Thoracic aorta (tissue), 2 donors: ENCODE measurements at regions not wholly inside any gene's neighbourhood (a gene's known extent, or its start where the extent isn't known, plus 50 kb on each side); places are given as distances from the start of the nearest gene placed in this dataset.

Experiments
- ATAC-seq: fragments of 150-250 bp; one replicate; pipeline ENCODE4 v1.8.0; 2017; ENCODE audit warnings: low read depth; ENCODE audit not compliant: insufficient number of reproducible peaks, low FRiP score
- DNase-seq: peaks from one replicate; pipeline ENCODE4 v3.0.0-alpha.2; 2020; ENCODE audit warnings: low spot score
- H3K27ac ChIP-seq, 2 donors: fragments of 200-600 bp; sonication (generic); 1 replicate in 1 of 2; 2 replicates in 1 of 2; pipeline ENCODE4 v1.5.1; 2016; ENCODE audit warnings: mild to moderate bottlenecking in 2 of 2, moderate library complexity in 2 of 2
- H3K27me3 ChIP-seq: fragments of 200-600 bp; sonication (generic); replicated peaks from 2 replicates; pipeline ENCODE4 v1.6.0; 2016; ENCODE audit warnings: mild to moderate bottlenecking; ENCODE audit not compliant: insufficient read depth
- H3K36me3 ChIP-seq: fragments of 200-600 bp; sonication (generic); one replicate; pipeline ENCODE4 v1.5.1; 2016
- H3K4me1 ChIP-seq, 2 donors: fragments of 200-600 bp; sonication (generic); 1 replicate in 1 of 2; 2 replicates in 1 of 2; pipeline versions ENCODE4 v1.5.1 to v1.6.0; 2016; ENCODE audit warnings: low read depth in 2 of 2, mild to moderate bottlenecking in 1 of 2; ENCODE audit not compliant: control insufficient read depth in 1 of 2
- H3K4me3 ChIP-seq: fragments of 200-600 bp; sonication (generic); 2 replicates; pipeline ENCODE4 v1.5.1; 2016; ENCODE audit warnings: mild to moderate bottlenecking
- H3K9me3 ChIP-seq: fragments of 200-600 bp; sonication (generic); 2 replicates; pipeline ENCODE4 v1.5.1; 2016
- TF ChIP-seq, protein P1 (sequence below): fragments of 200-600 bp; sonication (generic); IDR thresholded peaks from one replicate; pipeline ENCODE4 v1.5.1; 2019; ENCODE audit warnings: antibody characterized with exemption

GRCh38 chr3:197352382-197352781 is 54.0 kb upstream of the DLG1 start:
- Histone ChIP-seq H3K27ac (peak overlapping the region in 1 of 2 donors; percentile 43), H3K27me3 (no peaks in the 10 kb centered on the region), H3K36me3 (no peaks in the 10 kb centered on the region), H3K4me1 (peaks cover 7 to 46% of the 10 kb centered on the region in 2 donors), H3K4me3 (no peak overlapping the region), H3K9me3 (no peaks in the 10 kb centered on the region)
- peak; percentile 59 for ATAC-seq
- peak; percentile 59 for DNase-seq
- TF ChIP-seq, protein P1, sequence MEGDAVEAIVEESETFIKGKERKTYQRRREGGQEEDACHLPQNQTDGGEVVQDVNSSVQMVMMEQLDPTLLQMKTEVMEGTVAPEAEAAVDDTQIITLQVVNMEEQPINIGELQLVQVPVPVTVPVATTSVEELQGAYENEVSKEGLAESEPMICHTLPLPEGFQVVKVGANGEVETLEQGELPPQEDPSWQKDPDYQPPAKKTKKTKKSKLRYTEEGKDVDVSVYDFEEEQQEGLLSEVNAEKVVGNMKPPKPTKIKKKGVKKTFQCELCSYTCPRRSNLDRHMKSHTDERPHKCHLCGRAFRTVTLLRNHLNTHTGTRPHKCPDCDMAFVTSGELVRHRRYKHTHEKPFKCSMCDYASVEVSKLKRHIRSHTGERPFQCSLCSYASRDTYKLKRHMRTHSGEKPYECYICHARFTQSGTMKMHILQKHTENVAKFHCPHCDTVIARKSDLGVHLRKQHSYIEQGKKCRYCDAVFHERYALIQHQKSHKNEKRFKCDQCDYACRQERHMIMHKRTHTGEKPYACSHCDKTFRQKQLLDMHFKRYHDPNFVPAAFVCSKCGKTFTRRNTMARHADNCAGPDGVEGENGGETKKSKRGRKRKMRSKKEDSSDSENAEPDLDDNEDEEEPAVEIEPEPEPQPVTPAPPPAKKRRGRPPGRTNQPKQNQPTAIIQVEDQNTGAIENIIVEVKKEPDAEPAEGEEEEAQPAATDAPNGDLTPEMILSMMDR = no peak

DNA sequence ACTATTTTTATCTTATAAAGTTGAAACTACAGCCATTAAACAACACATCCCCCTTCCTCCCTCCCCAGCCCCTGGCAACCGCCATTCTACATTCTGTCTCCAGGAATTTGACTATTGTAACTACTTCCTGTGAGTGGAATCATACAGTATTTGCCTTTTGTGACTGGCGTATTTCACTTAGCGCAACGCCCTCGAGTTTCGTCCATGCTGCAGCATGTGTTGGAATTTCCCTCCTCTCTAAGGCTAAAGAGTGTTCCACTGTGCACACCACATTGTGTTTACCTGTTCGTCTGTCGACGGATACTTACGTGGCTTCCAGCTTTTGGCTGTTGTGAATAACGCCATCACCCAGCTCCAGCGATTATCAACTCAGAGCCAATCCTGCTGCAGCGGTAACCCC is 52.0 kb upstream of the DLG1 start:
- H3K4me3 ChIP-seq = no peak overlapping the region
- ATAC-seq (no peak), DNase-seq (no peak)
- H3K9me3 ChIP-seq = no peaks in the 10 kb centered on the region
- TF ChIP-seq, protein P1 = no peak
- H3K4me1 ChIP-seq = peaks cover 5 to 35% of the 10 kb centered on the region in 2 donors
- H3K27ac ChIP-seq = no peak overlapping the region
- no peaks in the 10 kb centered on the region for H3K36me3 ChIP-seq
- no peaks in the 10 kb centered on the region for H3K27me3 ChIP-seq

GRCh38 chr3:197349368-197349767 is 51.0 kb upstream of the DLG1 start:
- TF ChIP-seq, protein P1 = no peak
- H3K4me1 ChIP-seq = peaks cover 5 to 29% of the 10 kb centered on the region in 2 donors
- ATAC-seq (no peak), DNase-seq (no peak)
- no peak overlapping the region for H3K4me3 ChIP-seq
- H3K27me3 ChIP-seq = no peaks in the 10 kb centered on the region
- H3K9me3 ChIP-seq = no peaks in the 10 kb centered on the region
- H3K27ac ChIP-seq = no peak overlapping the region
- no peaks in the 10 kb centered on the region for H3K36me3 ChIP-seq
